ENCODE measurements at regions not wholly inside any gene's neighbourhood (a gene's known extent, or its start where the extent isn't known, plus 50 kb on each side); places are given as distances from the start of the nearest gene placed in this dataset.

DNA sequence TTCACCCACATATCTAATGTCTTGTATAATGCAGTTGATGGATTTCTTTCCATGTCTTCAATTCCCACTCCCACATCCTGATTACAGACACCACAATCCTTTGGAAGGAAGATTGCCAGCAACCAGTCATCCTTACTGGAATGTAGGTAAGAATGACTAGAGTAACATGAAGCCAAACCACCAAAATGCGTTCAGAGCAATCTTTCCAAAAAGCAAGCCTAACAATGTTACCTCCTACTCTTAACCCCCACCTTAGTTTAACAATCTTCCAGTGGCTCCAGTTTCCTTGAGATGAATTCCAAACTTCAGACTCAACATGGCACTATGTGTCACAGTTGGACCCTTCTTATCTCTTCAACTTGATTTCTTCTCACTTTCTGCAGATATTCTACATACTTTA is 685.6 kb downstream of the DOK5 start:
- Histone ChIP-seq H3K18ac (ENCODE audit: low read depth in 1 of 2, low read length in 2 of 2) (no peak overlapping the region), H2BK15ac (ENCODE audit: low read depth, poor library complexity, severe bottlenecking) (no peak overlapping the region), H3K79me1 (replicated peaks; ENCODE audit: low read length, poor library complexity, severe bottlenecking) (no peaks in the 10 kb centered on the region), H2BK12ac (ENCODE audit: low read length in 2 of 2) (no peak overlapping the region), H3K23ac (ENCODE audit: low read length in 2 of 2) (no peak overlapping the region), H3K27me3 (ENCODE audit: control insufficient read depth in 1 of 2, insufficient read depth in 1 of 2, low read length in 2 of 2) (no peaks in the 10 kb centered on the region), H3K4ac (ENCODE audit: low read depth in 1 of 2, low read length in 2 of 2) (no peak overlapping the region), H3K9ac (ENCODE audit: low read length) (no peak overlapping the region), H2BK5ac (ENCODE audit: low read depth, low read length, poor library complexity, severe bottlenecking) (no peak overlapping the region), H2BK120ac (ENCODE audit: low read depth, low read length) (no peak overlapping the region), H3K9me3 (ENCODE audit: control insufficient read depth, low read length) (peaks cover 9% of the 10 kb centered on the region), H3K4me2 (ENCODE audit: low read length, poor library complexity, severe bottlenecking) (no peak overlapping the region), H3K4me3 (ENCODE audit: insufficient read depth in 1 of 2, low read depth in 1 of 2, low read length in 2 of 2) (no peak overlapping the region), H4K8ac (ENCODE audit: low read length) (no peak overlapping the region), H3K27ac (ENCODE audit: low read length, poor library complexity, severe bottlenecking) (no peak overlapping the region), H3K14ac (ENCODE audit: low read length in 2 of 2) (no peak overlapping the region), H2AFZ (ENCODE audit: low read depth, low read length) (no peak overlapping the region), H3K36me3 (ENCODE audit: control insufficient read depth in 1 of 2, insufficient read depth in 2 of 2, low read depth in 1 of 2, low read length in 2 of 2) (no peaks in the 10 kb centered on the region), H2AK5ac (ENCODE audit: low read length, severe bottlenecking) (no peak overlapping the region), H3K4me1 (ENCODE audit: control insufficient read depth, insufficient read depth, low read depth, low read length) (no peaks in the 10 kb centered on the region), H4K91ac (ENCODE audit: low read length) (no peak overlapping the region)
- WGBS, result 45% methylated on average over 1 of the region's 1 CpG
- no peak for DNase-seq

- H2AK5ac ChIP-seq (ENCODE audit: low read length, severe bottlenecking), result no peak overlapping the region
- H3K36me3 ChIP-seq (ENCODE audit: control insufficient read depth in 1 of 2, insufficient read depth in 2 of 2, low read depth in 1 of 2, low read length in 2 of 2), result no peaks in the 10 kb centered on the region
- no peaks in the 10 kb centered on the region for H3K27me3 ChIP-seq (ENCODE audit: control insufficient read depth in 1 of 2, insufficient read depth in 1 of 2, low read length in 2 of 2)
- no peak overlapping the region for H3K27ac ChIP-seq (ENCODE audit: low read length, poor library complexity, severe bottlenecking)
- H2BK12ac ChIP-seq (ENCODE audit: low read length in 2 of 2), result no peak overlapping the region
- no peaks in the 10 kb centered on the region for H3K79me1 ChIP-seq (replicated peaks; ENCODE audit: low read length, poor library complexity, severe bottlenecking)
- no peak overlapping the region for H3K4me2 ChIP-seq (ENCODE audit: low read length, poor library complexity, severe bottlenecking)
- H3K18ac ChIP-seq (ENCODE audit: low read depth in 1 of 2, low read length in 2 of 2), result no peak overlapping the region
- 56% methylated on average over 3 of the region's 3 CpGs for WGBS
- H3K9ac ChIP-seq (ENCODE audit: low read length), result peak overlapping the region; percentile 27
- no peak overlapping the region for H4K8ac ChIP-seq (ENCODE audit: low read length)
- no peak overlapping the region for H2AFZ ChIP-seq (ENCODE audit: low read depth, low read length)
- H2BK120ac ChIP-seq (ENCODE audit: low read depth, low read length), result no peak overlapping the region
- H3K9me3 ChIP-seq (ENCODE audit: control insufficient read depth, low read length), result peaks cover 9% of the 10 kb centered on the region
- H3K4ac ChIP-seq (ENCODE audit: low read depth in 1 of 2, low read length in 2 of 2), result no peak overlapping the region
- no peak overlapping the region for H4K91ac ChIP-seq (ENCODE audit: low read length)
- no peak overlapping the region for H2BK5ac ChIP-seq (ENCODE audit: low read depth, low read length, poor library complexity, severe bottlenecking)
- H3K23ac ChIP-seq (ENCODE audit: low read length in 2 of 2), result no peak overlapping the region
- no peak overlapping the region for H3K14ac ChIP-seq (ENCODE audit: low read length in 2 of 2)
- H3K4me1 ChIP-seq (ENCODE audit: control insufficient read depth, insufficient read depth, low read depth, low read length), result no peaks in the 10 kb centered on the region
- no peak overlapping the region for H3K4me3 ChIP-seq (ENCODE audit: insufficient read depth in 1 of 2, low read depth in 1 of 2, low read length in 2 of 2)
- H2BK15ac ChIP-seq (ENCODE audit: low read depth, poor library complexity, severe bottlenecking), result no peak overlapping the region
- no peak for DNase-seq
Measured at GRCh38 chr20:55160037-55160436, 684.6 kb downstream of the DOK5 start.

DNA sequence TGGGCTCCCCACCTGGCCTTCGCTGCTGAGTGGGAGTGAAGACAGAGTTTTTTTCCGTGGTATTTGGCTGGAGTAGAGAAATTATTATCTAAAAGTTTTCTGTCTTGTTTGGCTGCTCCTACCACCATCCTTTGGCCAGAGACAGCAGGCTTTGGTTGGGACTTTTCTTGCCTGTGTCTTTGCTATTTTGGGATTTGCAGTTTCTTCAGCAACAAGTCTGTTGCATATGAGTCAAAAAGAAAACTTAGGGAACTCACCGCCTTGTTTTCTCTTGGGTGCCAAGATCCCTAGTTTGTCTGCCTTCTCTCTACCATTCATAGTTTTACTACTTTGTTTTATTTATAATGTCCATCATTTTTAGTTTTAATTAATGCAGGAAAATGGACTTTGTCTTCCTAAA is 683.8 kb downstream of the DOK5 start:
- Histone ChIP-seq H3K4ac (ENCODE audit: low read depth in 1 of 2, low read length in 2 of 2) (no peak overlapping the region), H3K9me3 (ENCODE audit: control insufficient read depth, low read length) (peaks cover 10% of the 10 kb centered on the region), H3K18ac (ENCODE audit: low read depth in 1 of 2, low read length in 2 of 2) (no peak overlapping the region), H3K79me1 (replicated peaks; ENCODE audit: low read length, poor library complexity, severe bottlenecking) (no peaks in the 10 kb centered on the region), H3K4me3 (ENCODE audit: insufficient read depth in 1 of 2, low read depth in 1 of 2, low read length in 2 of 2) (no peak overlapping the region), H3K23ac (ENCODE audit: low read length in 2 of 2) (no peak overlapping the region), H3K14ac (ENCODE audit: low read length in 2 of 2) (no peak overlapping the region), H2BK12ac (ENCODE audit: low read length in 2 of 2) (no peak overlapping the region), H3K9ac (ENCODE audit: low read length) (no peak overlapping the region), H2BK120ac (ENCODE audit: low read depth, low read length) (no peak overlapping the region), H4K91ac (ENCODE audit: low read length) (no peak overlapping the region), H3K27me3 (ENCODE audit: control insufficient read depth in 1 of 2, insufficient read depth in 1 of 2, low read length in 2 of 2) (no peaks in the 10 kb centered on the region), H2BK15ac (ENCODE audit: low read depth, poor library complexity, severe bottlenecking) (no peak overlapping the region), H3K4me2 (ENCODE audit: low read length, poor library complexity, severe bottlenecking) (no peak overlapping the region), H3K27ac (ENCODE audit: low read length, poor library complexity, severe bottlenecking) (no peak overlapping the region), H3K4me1 (ENCODE audit: control insufficient read depth, insufficient read depth, low read depth, low read length) (no peaks in the 10 kb centered on the region), H2BK5ac (ENCODE audit: low read depth, low read length, poor library complexity, severe bottlenecking) (no peak overlapping the region), H2AFZ (ENCODE audit: low read depth, low read length) (no peak overlapping the region), H2AK5ac (ENCODE audit: low read length, severe bottlenecking) (no peak overlapping the region), H4K8ac (ENCODE audit: low read length) (no peak overlapping the region), H3K36me3 (ENCODE audit: control insufficient read depth in 1 of 2, insufficient read depth in 2 of 2, low read depth in 1 of 2, low read length in 2 of 2) (no peaks in the 10 kb centered on the region)
- no peak for DNase-seq
- WGBS, result 60% methylated on average over 2 of the region's 3 CpGs

- Histone ChIP-seq H3K4ac (ENCODE audit: low read depth in 1 of 2, low read length in 2 of 2) (no peak overlapping the region), H3K27me3 (ENCODE audit: control insufficient read depth in 1 of 2, insufficient read depth in 1 of 2, low read length in 2 of 2) (no peaks in the 10 kb centered on the region), H2BK12ac (ENCODE audit: low read length in 2 of 2) (no peak overlapping the region), H3K23ac (ENCODE audit: low read length in 2 of 2) (no peak overlapping the region), H3K14ac (ENCODE audit: low read length in 2 of 2) (no peak overlapping the region), H2BK5ac (ENCODE audit: low read depth, low read length, poor library complexity, severe bottlenecking) (no peak overlapping the region), H4K8ac (ENCODE audit: low read length) (no peak overlapping the region), H2AFZ (ENCODE audit: low read depth, low read length) (no peak overlapping the region), H3K9me3 (ENCODE audit: control insufficient read depth, low read length) (peaks cover 12% of the 10 kb centered on the region), H3K27ac (ENCODE audit: low read length, poor library complexity, severe bottlenecking) (no peak overlapping the region), H3K4me1 (ENCODE audit: control insufficient read depth, insufficient read depth, low read depth, low read length) (no peaks in the 10 kb centered on the region), H4K91ac (ENCODE audit: low read length) (no peak overlapping the region), H3K36me3 (ENCODE audit: control insufficient read depth in 1 of 2, insufficient read depth in 2 of 2, low read depth in 1 of 2, low read length in 2 of 2) (no peaks in the 10 kb centered on the region), H3K79me1 (replicated peaks; ENCODE audit: low read length, poor library complexity, severe bottlenecking) (no peaks in the 10 kb centered on the region), H3K4me2 (ENCODE audit: low read length, poor library complexity, severe bottlenecking) (no peak overlapping the region), H2BK120ac (ENCODE audit: low read depth, low read length) (no peak overlapping the region), H3K4me3 (ENCODE audit: insufficient read depth in 1 of 2, low read depth in 1 of 2, low read length in 2 of 2) (no peak overlapping the region), H2BK15ac (ENCODE audit: low read depth, poor library complexity, severe bottlenecking) (no peak overlapping the region), H2AK5ac (ENCODE audit: low read length, severe bottlenecking) (no peak overlapping the region), H3K9ac (ENCODE audit: low read length) (no peak overlapping the region), H3K18ac (ENCODE audit: low read depth in 1 of 2, low read length in 2 of 2) (no peak overlapping the region)
- DNase-seq, result no peak
- WGBS, result 81% methylated on average over 1 of the region's 2 CpGs
Measured at GRCh38 chr20:55158446-55158845, 683.1 kb downstream of the DOK5 start.

All from mesenchymal stem cell (in vitro differentiated cells and primary cell).